DMS53 (cell line): ENCODE measurements at regions not wholly inside any gene's neighbourhood (a gene's known extent, or its start where the extent isn't known, plus 50 kb on each side); places are given as distances from the start of the nearest gene placed in this dataset.

Experiments
- DNase-seq: peaks from one replicate; lab custom pipeline; 2025; lab: John Stamatoyannopoulos, UW

DNA sequence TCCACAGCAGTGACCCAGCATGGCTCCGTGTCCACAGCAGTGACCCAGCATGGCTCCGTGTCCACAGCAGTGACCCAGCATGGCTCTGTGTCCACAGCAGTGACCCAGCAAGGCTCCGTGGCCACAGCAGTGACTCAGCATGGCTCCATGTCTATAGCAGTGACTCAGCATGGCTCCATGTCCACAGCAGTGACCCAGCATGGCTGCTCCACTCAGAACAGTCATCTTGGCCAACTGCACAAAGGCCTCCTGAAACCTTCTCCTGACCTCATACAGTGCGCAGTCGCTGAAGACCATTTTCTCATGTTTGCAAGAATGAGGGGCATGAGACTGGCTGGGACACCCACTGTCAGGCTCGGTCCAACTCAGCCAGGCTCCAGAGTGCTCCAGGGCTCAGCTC lies 333.4 kb upstream of the RAB6C start:
- no peak for DNase-seq

DNA sequence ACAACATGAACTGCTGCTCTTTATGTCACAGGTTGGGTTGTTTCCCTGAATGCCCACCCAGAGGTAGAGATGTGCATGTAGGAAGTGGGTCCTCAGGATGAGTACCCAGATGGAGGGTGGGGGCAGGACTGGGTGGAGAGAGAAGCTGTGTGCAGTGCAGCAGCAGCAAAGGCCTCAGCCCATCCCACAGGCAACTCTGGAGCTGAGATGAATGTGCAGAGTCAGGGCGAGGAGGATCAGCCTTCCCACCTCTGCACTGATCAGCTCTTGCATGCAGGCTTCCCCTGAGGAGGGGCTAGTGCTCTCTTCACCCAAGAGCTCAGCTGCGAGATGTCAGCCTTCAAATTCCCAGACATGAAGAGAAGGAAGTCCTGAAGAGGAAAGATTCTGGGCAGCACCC lies 326.2 kb upstream of the RAB6C start:
- no peak for DNase-seq

DNA sequence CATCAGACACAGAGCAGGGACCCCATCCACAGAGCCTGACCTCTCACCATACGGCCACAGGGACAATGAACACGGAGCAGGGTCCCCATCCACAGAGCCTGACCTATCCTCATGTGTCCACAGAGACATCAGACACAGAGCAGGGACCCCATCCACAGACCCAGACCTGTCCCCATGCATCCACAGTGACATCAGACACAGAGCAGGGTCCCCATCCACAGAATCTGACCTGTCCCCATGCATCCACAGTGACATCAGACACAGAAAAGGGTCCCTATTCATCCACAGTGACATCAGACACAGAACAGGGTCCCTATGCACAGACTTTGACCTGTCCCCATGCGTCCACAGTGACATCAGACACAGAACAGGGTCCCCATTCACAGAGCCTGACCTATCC lies 325.1 kb upstream of the RAB6C start:
- no peak for DNase-seq

DNA sequence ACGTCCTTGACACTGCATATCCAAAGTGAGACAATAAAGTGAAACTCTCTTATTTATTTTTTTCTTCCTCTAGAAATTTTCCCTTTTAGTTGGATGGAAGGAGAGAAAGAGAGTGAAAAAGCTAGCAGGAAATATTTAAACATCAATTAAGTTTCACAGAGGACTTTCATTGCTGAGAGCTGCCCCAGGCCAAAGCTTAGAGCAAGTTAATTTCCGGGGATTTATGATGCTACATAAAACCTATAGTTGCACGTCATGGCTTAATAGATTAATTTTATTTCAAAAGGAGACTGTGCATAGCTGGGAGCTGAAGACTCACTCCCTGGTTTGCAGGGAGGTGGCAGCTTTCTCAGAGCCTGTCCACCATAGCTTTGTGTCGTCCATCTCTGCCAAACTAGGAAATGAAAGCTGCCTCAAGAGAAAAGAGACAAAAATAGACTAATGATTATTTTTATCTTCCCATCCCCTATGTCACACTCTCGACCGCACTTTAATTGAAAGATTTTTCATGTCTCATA lies 323.3 kb upstream of the RAB6C start:
- DNase-seq, result no peak

DNA sequence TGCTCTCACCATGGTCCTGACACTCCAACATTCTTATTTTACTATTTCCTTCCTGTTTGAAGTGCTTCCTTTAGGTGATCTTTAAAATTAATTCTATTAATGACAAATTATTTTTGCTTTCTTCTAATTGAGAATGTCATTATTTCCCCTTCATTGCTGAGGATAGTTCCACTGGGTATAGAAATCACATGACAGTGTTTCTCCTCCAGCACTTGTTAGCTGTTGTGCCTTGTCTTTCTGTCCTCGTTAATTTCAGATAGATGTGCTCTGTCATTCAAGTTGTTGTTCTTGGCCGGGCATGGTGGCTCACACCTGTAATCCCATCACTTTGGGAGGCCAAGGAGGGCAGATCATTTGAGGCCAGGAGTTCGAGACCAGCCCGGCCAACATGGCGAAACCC lies 321.0 kb upstream of the RAB6C start:
- DNase-seq, result no peak

DNA sequence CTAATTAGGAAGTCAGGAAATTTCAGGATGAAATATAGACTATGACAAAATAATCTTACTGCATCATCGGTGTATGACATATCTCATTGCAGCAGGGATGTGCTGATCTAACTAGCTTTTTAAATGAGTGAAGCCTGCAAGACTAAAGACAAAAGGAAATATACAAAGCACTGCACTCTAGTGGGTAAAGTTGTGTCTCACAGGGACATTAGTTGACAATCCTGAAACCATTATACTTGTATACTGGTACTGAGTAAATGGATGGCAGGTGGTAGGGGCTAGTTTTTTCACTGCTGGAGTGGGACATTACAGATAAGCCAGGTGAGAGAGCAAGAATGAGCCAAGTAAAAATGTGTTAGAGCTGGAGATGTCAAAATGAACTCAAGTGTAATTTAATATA lies 317.5 kb upstream of the RAB6C start:
- DNase-seq, result peak; percentile 29

DNA sequence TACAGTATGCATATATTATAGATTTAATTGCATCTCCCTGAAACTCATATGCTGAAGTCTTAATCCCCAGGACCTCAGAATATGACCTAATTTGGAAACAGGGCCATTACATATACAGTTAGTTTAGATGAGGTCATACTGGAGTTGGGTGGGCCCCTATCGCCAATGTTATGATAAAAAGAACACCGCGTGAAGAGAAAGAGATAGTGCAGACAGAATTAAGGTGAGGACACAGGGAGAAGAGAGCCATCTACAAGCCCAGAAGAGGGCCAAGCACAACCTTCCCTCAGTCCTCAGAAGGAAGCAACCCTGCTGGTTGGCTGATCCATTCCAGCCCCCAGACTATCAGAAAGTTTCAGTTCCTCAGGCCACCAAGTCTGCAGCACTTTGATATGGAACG lies 311.9 kb upstream of the RAB6C start:
- no peak for DNase-seq

DNA sequence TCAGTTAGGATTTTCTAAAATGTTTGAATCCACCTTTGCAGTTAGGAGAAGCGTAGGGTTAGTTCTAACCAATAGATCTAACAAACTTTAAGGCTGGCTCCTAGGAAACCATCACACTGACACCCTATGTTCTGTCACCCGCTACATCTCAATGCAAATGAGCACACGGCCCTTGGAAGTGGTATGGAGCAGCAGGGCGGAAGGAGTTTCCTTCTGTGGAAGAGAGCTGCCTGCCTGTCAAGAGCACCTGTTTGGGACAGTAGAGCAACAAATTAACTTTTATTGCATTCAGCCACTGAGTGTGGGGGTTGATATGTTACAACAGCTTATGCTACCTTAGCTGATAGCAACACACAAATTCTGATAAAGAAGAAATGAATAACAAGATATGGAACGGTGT lies 306.9 kb upstream of the RAB6C start:
- DNase-seq, result no peak

DNA sequence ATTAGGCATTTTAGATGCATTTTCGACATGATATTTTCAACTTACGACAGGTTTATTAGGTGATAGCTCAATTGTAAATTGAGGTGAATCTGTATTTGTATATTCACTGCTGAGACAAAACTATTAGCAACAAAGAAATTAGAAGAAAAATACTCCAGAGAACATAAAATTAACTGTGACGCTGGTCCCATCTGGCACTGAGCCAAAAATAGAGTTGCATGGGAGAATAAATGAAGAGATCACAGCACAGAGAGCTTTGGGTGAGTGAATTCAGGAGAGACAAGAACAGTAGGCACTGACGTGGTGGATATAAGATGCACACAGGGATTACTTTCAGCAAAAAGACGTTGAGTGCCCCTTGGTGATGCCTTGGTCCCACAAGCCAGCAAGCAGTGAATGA lies 306.2 kb upstream of the RAB6C start:
- no peak for DNase-seq

DNA sequence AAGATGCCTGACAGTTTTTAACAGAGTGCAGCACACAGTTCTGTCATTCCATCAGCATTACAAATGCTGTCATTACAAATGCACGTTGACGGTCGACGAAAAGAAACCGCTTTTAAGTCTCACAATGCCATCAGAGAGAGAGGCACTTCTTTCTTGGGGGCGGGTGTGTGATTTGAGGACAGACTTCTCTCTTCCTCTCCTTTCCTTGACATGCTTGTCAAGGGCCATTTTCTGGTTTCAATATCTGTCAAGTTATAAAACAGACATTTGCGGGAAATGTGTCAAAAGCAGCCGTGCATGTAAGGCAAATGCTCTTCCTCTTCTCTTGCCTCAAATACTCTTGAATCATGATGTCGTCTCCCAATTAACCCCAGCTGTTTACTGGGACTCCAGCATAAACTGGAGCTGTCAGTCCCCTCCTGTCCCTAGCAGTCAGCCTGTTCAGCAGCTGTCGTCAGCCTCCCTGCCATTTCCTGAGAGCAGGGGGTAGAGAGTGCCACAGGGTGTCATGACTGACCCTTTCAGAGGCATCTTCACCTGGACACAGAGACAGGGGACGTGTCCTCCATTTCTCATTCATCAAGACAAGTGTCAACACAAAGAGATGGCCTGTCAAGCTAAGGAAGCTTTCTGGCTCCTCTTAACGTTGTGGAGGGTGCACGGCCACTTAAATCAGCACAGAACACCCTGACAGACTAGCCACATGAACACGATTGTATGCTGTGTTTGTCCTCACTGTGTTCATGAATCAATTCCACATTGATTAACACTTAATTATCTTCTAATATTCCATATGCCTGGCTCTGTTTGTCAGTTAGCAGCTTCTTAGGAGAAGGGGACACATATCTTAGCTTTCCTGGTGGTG lies 305.4 kb upstream of the RAB6C start:
- no peak for DNase-seq

DNA sequence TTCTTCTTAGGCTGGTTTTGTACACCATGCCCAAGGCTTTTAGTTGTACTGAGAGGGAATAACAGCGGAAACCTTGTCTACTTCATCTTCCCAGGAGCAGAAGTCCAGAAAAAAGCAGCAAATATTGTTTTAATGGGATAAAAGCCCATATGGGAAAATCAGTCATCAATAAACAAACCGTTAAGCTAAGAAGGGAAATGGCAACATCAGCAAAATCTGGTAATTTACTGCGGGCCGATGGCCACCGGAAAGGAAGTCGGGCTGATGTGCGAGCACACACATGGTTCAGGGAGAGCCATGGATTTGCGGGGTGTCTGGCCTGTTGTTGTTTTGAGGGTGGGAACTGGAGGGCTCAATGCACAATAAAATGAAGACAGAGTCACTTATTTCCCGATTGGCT lies 300.7 kb upstream of the RAB6C start:
- DNase-seq, result no peak

DNA sequence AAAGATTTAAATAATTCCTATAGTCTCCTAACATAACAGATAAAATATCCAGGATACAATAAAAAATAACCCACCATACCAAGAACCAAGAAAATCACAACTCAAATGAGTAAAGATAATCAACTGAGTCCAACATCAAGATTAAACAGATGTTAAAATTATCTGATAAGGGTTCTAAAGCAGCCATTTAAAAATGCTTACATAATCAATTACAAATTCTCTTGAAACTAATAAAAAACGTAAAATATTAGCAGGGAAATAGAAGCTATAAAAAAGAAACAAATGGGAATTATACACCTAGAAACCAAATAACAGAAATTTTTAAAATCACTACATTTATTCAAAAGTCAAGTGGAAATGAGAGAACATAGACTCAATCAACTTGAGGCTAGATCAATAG lies 297.7 kb upstream of the RAB6C start:
- DNase-seq, result no peak

DNA sequence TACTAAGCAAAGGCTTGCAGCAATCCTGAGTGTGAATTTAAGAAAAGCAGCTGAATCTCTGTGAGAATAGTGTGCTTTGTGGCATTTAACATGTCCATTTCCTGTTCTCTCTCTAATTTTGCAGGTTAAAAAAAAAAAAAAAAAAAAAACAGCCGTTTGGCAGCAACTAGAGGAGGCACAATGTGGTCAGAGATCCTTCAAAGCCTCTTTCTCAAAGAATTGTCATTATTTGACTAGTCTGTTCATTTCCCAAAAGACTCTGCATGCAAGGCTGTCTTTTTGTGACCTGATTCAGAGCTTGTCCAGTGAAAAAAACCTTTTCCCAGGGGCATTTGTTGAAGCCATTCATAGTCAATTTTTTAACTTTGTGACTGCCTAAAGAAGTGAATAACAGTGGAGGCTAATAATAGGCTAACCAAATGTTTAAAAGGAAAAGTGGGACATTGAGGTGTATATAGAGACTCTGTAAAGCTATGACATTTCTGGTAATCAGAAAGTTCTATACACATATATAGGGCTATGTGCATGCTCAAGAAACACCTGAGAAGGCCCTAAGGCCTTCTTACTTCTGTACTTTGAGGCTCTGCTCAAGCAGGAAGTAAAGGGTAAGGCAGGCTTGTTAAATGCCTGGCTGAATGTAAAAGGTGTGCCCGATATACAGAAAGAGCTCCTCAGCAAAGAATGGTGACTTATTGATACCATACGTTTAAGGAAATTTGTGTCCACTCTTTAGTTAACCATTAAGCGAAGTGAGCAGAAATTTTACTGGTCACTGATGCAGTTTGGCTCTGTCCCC lies 289.6 kb upstream of the RAB6C start:
- peak; percentile 10 for DNase-seq

DNA sequence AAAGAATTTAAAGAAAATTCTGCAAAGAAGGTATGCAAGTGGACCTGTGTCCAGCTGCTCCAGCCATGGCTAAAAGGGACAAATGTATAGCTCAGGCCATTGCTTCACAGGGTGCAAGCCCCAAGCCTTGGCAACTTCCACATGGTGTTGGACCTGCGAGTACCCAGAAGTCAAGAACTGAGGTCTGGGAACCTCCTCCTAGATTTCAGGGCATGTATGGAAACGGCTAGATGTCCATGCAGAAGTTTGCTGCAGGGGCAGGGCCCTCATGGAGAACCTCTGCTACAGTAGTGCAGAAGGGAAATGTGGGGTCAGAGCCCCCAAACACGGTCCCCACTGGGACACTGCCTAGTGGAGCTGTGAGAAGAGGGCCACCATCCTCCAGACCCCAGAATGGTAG lies 284.0 kb upstream of the RAB6C start:
- DNase-seq, result no peak

DNA sequence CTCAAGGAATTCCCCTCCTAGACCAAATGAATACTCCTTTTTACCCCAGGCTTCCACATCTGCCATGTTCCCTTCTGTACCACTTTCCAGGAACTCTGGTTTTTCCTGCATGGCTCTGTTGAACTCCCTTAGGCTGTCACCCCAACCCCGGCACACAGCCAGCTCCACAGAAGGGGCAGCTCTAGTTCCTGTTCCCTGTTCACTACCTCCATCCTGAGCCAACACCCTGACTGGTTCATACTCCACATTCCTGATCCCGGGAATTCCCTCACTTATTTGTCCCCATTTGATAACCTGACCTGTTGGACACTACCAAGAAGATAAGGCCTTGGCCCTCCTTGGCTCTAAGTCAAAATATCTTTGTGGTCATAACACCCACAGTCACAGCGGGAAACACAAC lies 280.9 kb upstream of the RAB6C start:
- no peak for DNase-seq

DNA sequence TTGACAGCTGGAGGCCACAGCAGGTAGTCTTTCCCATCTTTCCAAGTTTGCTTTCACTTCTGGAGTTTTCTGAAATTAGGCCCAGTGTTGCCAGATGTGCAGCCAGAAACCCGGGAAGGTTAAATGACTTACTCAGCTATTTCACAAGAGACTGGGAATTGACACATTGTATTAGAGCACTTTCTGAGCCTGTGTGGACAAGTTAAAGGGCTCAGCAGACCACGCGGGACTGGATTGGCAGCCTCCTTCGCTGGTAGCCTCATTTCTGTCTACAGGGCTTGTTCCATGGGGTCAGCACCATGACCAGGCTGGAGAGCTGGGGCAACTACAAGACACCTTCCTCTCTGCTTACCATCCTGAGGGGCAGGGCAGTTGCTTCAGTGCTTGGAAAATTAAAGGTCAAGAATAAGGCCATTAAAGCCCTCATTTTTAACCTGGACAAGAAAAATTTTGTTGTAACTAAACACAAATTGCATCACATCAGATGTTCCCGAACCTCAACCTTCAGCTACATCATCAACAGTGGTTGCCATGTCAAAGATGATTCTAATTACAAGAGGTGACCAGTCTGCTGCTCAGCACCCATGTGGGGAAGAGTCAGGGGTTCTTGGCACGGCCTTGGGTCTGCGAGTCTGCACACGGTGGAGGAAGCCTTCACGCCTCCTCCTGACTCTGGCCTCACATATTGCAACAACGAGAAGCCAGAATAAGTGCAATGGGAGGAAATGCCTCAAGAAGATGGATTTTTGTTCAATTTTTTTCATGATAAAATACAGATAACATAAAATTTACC lies 279.5 kb upstream of the RAB6C start:
- no peak for DNase-seq

DNA sequence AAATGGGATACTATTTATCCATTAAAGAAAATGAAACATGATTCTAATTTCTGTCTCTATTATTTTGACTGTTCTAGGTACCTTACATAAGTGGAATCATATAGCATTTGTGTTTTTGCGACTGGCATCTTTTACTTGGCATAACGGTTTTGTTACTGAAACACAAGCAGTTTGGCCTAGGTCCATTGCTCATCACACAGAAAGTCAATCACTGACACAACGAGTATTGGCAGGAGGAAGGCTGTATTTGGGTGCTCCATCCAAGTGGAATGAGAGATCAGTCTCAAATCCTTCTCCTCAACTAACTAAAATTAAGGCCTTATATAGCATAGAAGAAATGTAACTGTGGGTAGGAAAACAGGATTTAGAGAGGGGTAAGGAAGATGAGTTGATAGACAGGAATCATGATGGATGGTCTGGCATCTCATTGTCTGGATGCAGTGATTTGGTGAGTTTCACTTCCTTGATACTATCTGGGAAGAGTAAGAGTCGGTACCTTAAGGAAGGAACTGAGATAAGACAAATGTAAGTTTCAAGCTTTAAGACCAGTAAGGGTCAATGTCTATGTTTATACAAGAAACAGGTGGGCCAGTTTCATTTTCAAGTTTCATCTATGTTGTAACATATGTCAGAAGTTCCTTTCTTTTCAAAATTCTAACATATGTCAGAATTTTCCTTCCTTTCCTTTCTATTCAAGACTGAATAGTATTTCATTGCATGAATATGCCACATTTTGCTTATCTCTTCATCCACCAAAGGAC lies 276.9 kb upstream of the RAB6C start:
- DNase-seq, result no peak

DNA sequence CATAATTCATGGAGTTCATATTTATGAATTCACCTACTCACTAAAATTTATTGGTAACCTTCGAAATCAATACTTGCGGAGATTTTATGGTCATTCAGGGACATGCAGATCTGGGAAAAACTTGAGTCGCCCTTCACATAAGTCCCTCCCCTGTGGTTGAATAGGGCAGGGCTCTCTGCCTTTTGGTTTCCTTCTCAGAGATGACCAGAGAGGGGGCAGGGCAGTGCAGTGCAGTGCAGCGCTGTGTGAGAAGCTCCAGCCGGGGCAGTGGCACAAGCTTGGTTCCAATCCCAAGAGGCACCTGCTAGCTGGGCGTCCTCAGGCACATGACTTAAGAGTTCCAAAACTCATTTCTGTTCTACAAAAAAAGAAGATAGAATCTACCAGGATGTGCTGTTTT lies 274.4 kb upstream of the RAB6C start:
- no peak for DNase-seq

DNA sequence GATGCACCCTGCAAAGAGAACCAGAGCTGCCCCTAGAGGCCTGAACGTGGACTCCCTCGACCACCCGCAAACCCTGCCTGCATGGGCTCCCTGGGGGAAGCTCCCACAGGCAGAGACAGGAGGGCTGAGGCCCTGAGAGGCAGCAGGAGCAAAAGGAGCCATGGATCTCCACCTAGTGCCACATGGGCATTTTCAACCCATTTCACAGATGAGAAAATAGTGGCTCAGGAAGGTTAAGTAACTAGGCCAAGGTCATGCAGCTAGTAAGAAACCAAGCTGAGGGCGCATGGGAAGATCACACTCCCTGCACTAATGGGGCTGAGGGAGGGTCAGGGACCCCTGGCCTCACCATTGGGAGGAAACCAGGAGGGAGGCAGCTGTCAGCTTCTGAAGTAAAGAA lies 271.7 kb upstream of the RAB6C start:
- DNase-seq, result no peak

DNA sequence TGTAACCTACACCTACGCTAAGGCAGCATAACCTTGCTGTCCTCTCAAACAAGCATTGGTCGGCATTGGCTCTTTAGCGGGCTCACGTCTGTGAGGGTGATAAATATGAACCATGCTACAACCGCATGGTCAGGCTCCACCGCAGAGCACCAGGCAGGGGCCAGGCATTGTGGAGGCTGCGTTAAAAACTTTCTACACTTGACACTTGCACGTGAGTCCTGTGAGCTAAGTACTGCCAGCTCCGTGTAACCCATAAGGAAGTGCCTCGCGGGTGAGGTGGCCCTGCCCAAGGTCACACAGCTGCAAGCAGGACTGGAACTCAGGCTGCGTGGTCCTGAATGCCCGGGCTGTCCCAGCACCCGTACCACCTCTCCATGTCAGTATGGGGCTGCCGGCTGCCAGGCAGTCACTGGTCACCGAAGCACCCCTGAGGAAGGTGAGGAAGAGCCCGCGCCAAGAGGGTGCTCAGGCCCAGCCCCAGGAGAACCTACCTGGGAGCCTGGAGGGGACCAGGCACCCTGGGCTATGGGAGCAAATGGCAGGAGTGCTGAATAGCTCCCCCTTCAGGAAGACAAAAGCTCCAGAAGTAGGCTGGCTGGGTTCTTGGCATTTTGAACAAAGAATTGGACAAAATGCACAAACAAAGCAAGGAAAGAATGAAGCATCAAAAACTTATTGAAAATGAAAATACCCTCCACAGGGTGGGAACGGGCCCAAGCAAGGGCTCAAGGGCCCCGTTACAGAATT lies 271.1 kb upstream of the RAB6C start:
- no peak for DNase-seq
